GM18858 (cell line): ENCODE measurements at regions not wholly inside any gene's neighbourhood (a gene's known extent, or its start where the extent isn't known, plus 50 kb on each side); places are given as distances from the start of the nearest gene placed in this dataset.

Experiments
- ATAC-seq: cut with Tn5 transposase; IDR thresholded peaks from one replicate; pipeline ENCODE4 v1.9.1; 2021; ENCODE audit not compliant: unreplicated experiment

DNA sequence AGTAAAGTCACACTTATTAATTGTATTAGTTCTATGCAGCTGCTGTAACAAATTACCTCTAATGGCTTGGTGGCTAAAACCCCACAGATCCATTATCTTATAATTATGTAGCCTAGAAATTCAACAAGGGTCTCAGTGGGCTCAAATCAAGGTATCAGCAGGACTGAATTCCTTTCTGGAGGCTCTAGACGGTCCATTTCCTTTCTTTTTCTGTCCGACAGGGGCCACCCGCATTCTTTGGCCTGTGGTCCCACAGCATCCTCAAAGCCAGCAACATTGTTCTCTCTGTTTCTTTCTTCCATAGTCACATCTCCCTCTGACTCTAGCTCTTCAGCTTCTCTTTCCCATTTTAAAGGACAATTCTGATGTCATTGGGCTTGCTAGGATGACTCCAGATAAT lies 276.3 kb upstream of the ZNF717 start:
- no peak for ATAC-seq

DNA sequence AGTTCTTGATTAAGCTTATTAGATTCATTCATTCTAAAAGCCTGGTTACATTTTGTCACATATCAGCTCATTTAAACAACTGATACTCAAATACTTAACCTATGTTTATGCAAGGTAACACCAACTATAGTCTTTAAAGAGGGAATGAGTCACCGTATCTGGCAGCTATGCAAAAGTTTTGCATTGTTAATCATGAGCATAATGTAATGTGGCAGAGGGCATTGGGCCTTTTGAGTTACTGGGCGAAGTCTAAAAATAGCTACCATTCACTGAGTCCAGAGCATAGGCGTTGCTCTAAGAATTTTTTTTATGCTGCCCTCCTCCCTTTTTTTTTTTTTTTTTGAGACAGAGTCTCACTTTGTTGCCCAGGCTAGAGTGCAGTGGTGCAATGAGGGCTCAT lies 277.7 kb upstream of the ZNF717 start:
- ATAC-seq: no peak

DNA sequence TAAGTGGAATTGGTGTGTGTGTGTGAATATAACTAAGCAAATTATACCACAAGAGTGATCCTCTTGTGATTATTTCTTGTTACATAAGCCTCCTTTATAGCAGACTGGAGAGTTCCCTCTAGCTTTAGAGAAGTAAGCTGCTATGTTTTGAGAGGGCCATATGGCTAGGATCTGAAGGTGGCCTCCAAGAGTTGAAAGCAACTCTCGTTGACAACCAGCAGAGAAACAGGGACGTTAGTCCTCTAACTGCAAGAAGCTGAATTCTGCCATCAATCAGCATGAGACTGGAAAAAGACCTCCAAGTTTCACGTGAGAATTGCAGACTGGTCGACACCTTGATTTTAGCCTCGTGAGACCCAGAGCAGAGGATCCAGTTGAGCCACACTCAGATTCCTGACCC lies 278.5 kb upstream of the ZNF717 start:
- no peak for ATAC-seq

DNA sequence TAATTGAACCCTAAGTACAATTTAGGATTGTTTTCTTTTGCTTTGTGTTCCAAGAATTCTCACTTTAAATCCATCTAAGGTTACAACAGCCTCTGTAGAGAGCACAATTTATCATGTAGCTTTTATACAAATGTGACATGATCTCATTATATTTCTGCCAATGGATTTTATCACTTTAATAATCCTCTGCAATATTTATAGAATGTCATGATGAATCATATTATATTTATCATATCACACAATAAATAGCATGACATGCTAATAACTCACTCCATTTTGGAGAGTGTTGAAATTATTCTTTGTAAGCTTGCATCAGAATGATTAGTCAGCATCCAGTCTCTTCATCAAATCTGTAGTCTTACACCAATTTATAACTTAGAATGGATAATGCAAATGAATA lies 280.6 kb upstream of the ZNF717 start:
- ATAC-seq: no peak

DNA sequence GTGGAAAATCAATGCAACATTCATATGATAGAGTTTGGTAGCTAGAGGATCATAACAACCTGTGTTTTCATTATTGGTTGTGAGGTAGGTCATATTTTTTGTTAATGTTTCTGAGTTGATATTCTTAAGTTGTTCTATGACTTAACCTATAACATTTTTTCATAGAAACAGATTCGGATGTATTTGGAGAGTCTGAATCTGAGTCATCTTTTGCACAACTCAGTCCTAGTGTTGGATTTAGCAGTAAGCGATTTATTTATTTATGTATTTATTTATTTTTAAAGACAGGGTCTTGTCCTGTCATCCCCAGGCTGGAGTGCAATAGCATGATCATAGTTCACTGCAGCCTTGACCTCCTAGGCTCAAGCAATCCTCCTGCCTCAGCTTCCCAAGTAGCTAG lies 292.8 kb upstream of the ZNF717 start:
- no peak for ATAC-seq

DNA sequence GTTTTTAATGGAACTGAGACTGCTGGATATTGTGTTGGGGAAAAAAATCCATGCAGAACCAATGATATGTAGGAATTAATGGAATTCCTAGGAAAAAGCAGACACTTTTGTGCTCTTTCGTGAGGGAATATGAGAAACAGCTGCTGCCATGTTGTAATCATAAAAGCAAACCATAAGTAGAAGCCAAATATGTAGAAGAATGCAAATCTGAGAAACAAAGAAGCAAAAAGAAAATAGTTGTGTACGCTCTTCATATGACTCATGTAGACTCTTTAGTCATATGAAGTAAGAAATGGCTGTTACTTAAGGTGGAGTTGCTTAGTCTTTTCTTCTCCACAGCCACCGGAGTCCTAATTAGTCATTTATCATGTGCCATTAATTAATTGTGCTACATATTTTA lies 298.6 kb upstream of the ZNF717 start:
- no peak for ATAC-seq

DNA sequence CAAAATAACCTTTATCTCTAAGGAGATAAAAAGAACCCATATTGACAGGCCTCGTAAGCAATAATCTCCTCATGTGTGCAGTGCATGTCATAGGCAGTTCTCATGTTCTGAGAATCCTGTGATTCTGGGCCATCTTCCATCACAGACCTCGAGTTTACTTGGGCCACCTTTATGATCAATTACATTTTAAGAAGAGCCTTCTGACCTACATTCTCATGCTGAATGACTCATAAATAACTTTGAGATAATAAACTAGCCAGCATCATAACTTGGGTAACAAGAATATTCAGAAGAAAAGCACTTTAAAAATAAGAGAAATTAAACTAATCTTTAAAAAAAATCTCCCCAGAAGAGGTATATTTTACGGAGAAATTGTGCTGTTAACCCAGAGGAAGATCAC lies 310.7 kb upstream of the ZNF717 start:
- no peak for ATAC-seq

DNA sequence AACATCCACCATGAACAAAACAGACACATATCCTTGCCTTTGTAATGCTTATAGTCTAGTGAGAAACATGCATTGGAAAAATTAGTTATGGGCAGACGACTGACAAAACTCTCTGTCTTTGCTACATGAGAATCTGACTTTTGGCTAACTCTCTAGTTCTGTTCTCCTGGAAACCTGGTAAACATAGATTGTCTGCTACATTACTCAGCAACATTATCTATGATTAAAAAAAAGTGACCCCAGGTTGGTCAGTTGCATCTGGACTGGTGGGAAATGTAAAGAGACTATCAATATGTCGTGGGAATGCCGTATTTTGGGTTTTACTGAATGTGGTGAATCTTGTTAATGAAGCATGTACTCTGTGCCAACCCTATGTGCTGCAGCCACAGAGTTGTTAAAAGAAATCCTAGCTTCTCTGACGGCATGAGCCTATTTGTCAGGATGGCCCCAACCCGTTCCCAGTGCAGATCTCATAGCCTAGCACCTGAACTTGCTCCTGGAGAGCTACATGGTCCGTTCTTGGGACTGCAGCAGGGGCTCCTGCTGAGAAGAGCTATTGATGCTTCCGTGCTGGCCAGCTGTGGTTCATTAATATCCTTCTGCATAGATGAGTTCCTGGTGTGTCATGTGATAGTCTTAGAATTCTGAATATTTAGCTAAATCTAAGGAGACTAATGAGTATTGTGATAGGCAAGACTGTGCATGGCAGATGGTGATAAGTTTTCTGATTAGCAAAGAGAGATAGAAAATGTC lies 311.7 kb upstream of the ZNF717 start:
- ATAC-seq: no peak

DNA sequence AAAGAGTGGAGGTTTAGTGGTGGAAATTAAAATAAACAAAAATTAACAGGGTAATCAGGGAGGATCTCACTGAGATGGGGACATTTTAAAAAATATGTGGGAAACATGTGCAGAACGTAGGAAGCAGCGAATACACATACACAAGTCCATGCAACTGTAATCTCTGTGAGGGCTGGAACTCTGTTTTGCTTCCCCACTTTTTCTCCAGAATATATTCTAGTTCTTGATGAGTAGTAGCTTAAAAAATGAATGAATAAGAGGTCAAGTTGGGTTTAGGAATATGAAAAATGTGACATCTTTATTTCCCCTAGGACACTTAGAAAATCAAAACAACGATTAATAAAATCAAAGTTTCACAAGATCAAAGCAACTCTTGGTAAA lies 312.2 kb upstream of the ZNF717 start:
- no peak for ATAC-seq

DNA sequence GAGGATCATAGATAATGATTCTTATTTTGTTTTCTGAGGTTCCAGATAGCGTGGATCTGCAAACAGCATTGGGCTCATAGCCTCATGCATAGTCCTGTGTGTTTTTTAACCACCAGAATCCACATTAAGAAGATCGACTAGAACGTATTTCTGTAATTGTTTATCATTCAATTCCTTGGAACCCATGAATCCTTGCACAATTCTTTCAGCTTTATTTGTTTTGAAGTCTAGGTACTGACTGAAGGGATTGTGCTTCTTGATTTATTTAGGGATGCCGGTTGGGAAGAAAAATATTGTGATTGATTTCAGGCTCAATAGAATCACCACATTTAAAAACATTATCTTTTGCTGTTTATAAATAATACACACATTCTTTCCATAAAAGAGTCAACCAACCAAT lies 314.6 kb upstream of the ZNF717 start:
- ATAC-seq: no peak

DNA sequence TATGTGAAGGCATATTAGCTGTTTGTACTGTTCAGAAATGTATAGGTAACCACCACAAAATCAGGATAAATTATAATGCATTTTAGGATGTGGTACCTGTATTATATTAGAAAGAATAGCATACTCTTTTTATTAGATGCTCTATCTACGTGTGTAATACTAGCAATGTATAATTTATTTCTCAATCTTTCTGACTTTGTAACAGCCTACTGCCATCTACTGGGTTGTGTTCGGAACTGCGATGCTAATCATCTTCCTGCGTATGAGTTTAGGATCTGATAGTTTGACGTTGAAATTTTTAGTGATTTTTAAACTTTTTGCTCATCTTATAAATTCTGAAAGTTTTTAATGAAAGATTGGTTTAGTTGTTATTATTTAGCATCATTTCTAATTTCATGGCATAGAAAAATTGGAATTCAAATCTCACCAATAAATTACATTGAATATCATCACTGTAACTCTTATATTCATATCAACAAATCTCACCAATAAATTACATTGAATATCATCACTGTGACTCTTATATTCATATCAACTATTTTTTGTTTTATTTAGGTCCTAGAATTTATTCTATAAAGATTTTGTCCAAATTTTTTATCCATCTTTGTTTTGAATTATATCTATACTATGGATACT lies 322.7 kb upstream of the ZNF717 start:
- ATAC-seq: peak; percentile 69

DNA sequence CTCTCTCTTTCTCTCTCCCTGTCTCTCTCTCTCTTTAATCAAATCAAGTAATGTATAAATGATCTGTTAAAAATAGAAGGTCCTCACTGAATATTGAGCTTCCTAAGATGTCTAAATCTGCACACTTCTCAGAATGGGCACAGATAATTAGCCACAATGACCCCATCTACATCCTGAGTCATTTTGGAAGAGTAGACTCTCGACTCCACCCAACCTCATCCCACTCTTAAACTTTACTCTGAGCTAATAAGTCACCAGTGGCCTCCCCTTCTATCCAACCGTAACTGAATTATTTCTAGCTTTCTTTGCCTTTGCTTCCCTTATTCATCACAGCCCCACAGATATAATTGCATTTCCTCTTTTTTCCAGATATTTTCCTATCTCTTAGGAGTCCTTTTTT lies 326.5 kb upstream of the ZNF717 start:
- no peak for ATAC-seq

DNA sequence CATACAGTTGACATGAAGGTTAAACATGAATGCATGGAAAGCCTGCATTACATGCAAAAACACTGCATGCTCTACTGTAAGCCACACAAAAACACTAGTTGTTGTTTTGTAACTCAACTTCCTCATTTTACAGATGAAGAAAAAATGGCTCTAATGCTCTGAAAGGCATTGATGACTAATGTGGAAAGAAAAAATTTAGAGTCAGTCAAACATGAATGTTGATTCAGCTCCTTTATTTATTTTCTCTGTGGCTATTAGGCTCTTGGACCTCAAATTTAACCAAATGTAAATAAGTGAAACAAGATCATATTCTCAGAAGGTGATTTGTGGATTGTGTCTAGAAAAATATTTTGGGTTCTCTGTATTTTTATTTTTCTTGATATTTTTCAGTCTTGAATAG lies 336.7 kb upstream of the ZNF717 start:
- ATAC-seq: no peak

DNA sequence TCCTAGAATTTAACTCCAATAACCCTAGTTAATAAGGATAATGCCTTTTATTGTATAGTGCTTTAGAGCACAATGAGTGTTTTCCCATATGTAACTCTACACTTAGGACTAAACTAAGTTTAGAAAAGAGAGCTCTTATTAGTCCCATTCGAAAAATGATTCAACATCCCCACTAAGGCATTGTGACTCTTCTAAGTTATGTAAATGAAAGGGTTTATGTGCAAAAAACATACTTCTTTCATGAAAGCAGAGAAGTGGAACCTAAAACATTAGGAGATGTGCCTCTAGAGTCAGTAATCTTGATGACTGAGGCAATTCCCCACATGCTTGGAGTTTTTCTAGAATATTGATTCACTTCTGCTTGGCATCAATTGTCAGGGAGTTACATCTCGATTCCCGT lies 344.1 kb upstream of the ZNF717 start:
- no peak for ATAC-seq

DNA sequence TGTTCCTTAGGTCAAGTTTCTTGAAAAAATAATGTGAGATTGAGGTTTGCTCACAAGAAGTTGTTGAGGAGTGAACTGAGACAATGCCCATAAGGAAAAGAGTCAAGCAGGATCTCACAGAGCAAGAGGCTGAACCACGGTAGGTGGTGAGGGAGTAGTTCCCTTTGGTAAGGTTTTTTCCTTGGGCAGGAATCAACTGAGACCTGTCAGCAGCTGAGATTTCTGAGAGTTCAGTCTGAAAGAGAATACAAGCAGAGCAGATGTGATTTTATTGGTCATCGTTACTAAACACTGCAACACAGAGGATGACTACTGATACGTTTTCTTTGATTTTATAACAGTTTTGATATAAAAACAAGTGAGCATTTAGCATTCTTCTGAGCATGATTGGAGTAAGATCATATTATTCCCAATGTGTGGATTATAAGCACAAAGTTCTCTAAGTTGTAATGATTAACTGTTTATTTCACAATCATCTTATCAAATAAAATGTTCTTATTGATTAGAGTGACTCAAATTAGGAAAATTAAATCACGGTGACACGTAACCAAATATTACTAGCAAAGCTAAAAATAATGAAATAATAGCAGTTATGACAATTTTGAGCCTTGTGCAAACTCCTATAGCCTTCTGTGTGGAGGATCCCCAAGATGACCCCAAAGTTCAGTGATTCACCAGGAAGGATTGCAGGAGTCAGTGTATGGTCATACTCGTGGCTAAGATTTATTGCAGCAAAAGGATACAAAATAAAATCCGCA lies 346.2 kb upstream of the ZNF717 start:
- no peak for ATAC-seq

DNA sequence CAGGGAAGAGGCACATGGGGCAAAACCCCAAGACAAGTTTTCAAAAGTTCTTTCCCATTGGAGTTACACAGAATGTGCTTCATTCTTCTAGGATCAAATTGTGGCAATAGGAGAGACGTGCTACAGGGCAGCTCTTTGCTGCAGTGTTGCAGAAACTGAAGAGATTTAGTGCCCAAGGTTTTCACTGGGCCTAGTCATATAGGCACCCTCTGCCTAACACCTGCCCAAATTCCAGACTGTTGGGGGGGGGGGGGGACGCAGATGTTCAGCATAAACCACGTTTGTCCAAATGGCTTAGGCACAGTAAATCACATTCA lies 346.8 kb upstream of the ZNF717 start:
- no peak for ATAC-seq

DNA sequence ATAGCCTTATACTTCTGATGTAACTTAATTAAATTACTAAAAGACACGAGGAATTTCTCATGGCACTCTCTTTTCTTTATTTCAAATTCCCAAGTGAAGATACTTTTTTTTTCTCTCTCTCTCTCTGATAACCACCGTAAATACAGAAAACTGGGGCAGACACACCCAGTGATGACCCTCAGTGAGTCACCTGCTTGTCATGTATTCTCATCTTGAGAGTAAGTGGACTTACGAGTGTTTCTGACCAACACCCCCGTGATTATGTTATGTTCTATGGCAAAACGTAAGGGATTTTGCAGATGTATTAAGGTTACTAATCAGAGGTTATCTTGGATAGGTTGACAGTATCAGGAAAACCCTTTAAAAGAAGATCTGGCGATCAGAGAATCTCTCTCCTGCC lies 348.8 kb upstream of the ZNF717 start:
- no peak for ATAC-seq

DNA sequence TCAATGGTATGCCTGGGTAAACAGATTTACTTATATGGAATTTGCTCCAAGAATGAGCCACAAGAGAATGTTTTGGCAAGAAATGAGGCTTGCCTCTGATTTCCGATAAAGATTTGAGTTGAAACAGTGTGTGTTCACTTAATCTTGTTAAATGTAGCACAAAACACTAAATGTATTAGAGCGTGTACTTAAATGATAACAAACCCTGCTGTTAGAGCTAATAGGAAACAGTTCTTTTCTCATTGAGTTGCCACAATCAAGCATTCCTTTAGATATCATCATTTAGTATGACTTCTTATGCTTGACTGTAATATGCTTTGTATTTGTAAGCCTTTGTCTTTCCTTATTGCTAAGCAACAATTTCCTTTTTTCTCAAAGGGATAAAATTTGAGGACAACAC lies 353.6 kb upstream of the ZNF717 start:
- ATAC-seq: no peak

DNA sequence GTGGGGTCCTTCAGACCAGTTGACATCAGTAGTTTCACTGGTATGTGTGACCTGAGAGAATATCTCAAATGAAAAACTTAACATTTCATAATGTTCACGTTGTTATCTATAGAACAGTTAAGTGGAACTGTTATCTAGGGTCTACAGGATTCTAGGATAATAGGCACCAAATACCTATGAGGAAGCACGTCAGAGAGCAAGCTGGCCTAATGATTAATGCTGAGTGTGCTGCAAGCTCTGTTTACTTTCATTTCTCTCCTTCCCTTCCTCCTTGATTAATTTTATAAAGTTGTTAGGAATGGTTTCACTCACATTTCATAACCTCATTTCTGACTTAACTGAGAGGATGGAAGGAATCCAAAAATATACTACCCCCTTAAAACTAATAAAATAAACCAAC lies 362.5 kb upstream of the ZNF717 start:
- ATAC-seq: no peak

DNA sequence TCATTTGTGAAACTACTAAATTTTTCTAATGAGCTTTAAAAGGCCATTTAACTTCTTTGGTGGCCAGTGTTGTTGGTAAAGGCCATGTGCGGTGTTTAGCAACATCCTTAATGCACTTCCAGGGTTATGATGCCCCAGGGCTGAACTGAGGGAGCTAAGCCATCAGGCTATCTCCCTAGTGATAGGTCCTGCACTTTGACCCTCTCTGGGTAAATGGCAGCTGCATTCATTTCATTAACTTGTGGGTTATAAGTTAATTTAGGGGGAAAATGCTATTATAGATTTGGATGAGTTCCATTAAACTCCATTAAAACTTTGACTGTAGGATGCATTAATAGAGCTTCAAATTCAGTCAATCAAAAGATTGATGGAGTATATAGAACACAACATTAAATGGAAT lies 366.7 kb upstream of the ZNF717 start:
- no peak for ATAC-seq

DNA sequence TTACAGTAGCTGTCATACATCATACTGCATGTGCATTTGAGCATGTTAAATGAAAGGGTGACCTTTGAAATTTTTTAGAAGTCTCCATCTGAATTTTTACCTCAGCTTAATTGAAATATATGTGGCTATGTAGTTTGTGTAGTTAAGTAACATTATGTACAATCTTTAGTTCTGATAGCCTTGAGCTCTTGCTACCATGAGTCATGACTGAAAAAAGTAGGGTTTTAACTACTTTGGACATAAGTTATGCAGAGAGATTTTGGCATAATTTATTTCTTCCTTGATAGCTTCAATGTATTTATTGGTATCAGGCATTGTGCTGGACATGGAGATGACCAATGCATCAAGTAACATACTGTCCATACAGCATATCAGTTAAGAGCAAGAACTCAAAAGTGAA lies 376.5 kb upstream of the ZNF717 start:
- ATAC-seq: no peak

DNA sequence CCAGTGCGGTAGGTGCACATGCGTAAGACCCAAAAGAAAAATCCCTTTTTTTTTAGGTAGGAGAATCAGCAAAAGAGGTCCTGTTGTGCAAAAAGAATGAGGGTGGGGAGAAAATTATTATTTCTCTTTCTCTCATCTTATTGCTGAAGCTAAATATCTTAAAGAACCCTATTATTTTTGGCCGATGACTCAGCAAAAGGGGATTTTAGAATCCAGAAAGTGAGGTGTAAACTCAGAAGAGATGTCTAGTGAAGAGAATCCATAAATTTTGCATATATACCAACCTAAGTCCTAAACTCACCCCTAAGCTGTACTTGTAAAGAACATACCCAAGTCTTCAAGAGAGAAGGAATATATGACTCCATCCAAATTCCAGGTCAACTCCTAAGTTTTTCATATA lies 386.3 kb upstream of the ZNF717 start:
- no peak for ATAC-seq

DNA sequence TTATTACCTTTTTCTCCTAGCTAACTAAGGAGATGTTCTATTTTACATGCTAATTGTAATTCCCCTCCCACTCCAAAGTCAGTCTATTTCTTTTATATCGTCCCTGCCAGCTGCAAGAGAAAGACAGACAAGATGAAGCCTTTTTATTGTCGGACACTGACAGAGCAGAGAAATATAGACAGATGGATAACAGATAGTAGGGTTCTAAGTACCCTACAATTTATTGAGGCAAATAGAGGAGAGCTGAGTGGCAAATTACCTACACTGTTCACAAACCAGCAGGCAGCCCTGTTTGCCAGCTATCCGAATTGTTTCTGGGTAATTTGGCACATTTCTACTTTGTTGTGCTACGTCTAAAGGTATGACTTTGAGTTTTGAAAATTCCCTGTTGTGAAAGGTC lies 392.3 kb upstream of the ZNF717 start:
- no peak for ATAC-seq
